Epithelial cell of esophagus (primary cell): ENCODE measurements at regions not wholly inside any gene's neighbourhood (a gene's known extent, or its start where the extent isn't known, plus 50 kb on each side); places are given as distances from the start of the nearest gene placed in this dataset.
"Not testable (repeated sequence)": the region's sequence is repeated elsewhere in the genome, so short reads cannot be mapped to it uniquely, and the experiment has no call there.

Experiments
- DNase-seq: peaks from one replicate; pipeline ENCODE4 v3.0.0; 2010; ENCODE audit warnings: low read depth
- H3K4me3 ChIP-seq: 2 replicates; pipeline ENCODE4 v1.5.1; 2011; ENCODE audit warnings: mild to moderate bottlenecking, low read length, control low read depth
- TF ChIP-seq, protein P1 (sequence below): IDR thresholded peaks from 2 replicates; pipeline ENCODE4 v1.5.1; 2011; ENCODE audit warnings: low read depth, mild to moderate bottlenecking, low read length, control low read depth, inconsistent platforms; ENCODE audit not compliant: insufficient read depth; ENCODE audit errors: missing control alignments

DNA sequence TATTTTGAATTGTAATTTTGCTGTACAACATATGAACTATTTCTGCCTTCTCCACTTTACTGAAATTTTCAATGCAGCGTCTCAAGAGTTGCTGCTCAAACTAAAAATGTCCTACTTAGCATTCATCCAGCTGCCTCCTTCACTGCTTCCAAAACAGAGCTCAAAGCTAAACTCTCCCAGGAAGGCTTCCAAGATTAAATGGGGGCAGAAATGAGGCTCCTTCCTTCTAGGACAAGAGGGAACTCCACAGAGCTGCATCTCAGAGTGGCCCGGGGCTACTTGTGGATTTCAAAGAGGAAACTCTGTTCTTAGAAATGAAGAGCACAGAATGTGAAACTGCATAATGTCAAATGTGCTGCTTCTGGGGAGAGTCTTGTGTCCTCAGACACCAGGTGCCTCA, 295.9 kb upstream of the NCAM1 start:
- DNase-seq, result no peak
- TF ChIP-seq, protein P1, sequence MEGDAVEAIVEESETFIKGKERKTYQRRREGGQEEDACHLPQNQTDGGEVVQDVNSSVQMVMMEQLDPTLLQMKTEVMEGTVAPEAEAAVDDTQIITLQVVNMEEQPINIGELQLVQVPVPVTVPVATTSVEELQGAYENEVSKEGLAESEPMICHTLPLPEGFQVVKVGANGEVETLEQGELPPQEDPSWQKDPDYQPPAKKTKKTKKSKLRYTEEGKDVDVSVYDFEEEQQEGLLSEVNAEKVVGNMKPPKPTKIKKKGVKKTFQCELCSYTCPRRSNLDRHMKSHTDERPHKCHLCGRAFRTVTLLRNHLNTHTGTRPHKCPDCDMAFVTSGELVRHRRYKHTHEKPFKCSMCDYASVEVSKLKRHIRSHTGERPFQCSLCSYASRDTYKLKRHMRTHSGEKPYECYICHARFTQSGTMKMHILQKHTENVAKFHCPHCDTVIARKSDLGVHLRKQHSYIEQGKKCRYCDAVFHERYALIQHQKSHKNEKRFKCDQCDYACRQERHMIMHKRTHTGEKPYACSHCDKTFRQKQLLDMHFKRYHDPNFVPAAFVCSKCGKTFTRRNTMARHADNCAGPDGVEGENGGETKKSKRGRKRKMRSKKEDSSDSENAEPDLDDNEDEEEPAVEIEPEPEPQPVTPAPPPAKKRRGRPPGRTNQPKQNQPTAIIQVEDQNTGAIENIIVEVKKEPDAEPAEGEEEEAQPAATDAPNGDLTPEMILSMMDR, result no peak
- no peak overlapping the region for H3K4me3 ChIP-seq

DNA sequence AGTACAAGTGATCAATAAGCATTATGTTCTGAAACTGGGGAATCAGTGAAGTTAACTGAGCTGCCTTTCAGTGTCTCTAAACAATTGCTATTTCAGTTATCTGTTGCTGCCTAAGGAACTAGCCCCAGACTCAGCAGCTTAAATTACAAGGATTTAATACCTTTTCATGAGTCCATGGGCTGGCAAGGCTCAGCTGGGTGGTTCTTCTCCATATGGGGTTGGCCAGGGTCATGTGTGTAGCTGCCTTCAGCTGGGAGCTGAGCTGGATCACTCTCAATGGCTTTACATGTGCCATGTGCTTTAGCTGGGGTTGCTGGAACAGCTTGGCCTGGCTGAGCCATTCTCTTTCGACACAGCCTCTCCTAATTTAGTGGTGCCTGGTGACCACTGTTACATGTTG, 295.0 kb upstream of the NCAM1 start:
- DNase-seq, result no peak
- no peak overlapping the region for H3K4me3 ChIP-seq
- TF ChIP-seq, protein P1, result no peak

DNA sequence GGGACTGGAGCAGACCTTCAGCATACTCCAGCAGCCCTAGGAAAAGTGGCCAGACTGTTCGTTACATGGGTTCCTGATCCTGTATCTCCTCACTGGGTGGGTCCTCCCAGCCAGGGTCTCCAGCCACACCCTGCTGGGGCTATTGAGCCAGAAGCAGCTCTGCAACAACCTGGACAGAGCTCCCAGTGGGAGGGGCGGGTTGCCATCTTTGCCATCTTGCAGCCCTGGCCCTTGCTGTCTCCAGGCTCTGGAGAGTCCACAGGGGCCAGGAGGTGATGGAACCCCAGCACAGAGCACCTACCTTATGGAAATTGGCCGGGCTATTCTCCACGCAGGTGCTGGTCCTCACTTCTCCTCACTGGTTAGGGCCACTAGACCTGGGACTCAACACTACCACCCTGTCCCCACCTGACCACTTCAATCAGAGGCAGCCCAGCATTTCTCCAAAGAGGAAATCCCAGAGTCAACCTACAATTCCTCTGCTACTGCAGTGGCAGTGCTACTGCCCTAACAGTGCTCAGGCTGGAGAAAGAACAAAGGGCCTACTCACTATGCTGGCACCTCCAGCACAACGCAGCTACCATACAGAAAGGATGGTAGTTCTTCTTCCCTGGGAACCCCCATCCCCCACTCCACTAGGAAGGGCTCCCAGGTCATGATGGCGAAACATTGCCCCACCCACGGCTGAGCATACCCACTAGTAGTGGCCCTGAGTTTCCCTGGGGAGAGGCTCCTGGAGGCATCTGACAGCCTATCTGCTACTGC, 290.2 kb upstream of the NCAM1 start:
- DNase-seq, result no peak
- H3K4me3 ChIP-seq, result no peak overlapping the region
- TF ChIP-seq, protein P1, result no peak

DNA sequence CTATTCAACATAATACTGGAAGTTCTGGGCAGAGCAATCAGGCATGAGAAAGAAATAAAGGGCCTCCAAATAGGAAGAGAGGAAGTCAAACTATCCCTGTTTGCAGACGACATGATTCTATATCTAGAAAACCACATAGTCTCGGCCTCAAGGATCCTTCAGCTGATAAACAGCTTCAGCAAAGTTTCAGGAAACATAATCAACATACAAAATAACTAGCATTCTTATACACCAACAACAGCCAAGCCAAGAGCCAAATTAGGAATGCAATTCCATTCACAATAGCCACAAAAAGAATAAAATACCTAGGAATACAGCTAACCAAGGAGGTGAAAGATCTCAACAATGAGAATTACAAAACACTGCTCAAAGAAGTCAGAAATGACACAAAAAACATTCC, 287.8 kb upstream of the NCAM1 start:
- not testable (repeated sequence) for DNase-seq, H3K4me3 ChIP-seq

DNA sequence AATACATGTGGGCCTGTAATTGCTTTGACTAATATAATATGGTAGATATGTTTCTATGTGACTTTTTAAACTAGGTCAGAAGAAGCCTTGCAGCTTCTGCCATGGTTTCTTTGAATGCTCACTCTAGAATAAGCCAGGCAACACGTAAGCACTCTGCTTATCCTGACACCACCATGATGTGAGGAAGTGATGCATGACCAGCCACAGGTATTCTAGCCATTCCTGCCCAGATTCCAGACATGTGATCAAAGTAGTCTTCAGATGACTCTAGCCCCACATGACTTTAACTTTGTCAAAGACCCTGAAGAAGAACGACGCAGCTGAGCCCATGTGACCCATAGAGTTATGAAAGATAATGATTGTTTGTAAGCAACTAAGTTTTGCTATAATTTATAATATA, 276.1 kb upstream of the NCAM1 start:
- H3K4me3 ChIP-seq, result no peak overlapping the region
- TF ChIP-seq, protein P1, result no peak
- DNase-seq, result no peak

DNA sequence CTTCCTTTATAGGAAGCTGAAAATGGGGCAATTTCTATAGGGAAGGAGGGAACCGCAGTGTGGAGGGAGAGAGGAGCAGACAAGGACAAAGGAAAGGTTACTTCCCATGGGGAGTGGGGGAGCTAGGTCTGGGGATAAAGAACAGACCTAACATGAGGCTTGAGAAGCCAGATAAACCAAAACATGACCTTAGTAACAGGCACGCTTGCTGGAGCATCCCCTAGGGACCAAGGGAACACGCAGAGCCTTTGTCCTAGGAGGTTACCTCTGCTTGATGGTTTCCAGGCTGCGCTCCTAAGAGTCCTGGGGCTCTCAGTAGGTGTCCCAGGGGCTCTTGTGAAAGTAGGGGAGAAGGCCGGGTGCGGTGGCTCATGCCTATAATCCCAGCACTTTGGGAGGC, 271.4 kb upstream of the NCAM1 start:
- no peak for DNase-seq
- H3K4me3 ChIP-seq, result no peak overlapping the region
- TF ChIP-seq, protein P1, result no peak

DNA sequence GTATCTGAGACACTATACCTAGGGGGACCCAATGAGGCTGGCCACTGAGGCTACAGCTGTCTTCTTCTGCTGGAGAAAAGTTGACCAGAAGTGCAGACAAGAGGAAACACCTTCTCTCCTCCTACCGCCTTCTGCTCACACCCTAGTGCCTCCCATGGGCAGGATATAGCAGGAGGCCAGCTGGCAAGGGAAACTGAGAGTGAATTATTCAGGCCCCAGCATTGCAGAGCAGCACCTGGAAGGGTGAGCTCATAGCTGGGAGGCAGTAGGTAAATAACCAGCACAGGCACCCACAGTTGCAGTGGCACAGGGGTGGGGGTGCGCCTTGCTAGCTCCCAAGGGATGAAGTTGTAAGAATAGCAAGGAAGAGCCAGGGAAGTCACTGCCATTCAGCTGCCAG, 267.4 kb upstream of the NCAM1 start:
- H3K4me3 ChIP-seq, result no peak overlapping the region
- TF ChIP-seq, protein P1, result no peak
- peak; percentile 17 for DNase-seq
